Kidney (tissue), 13 donors: ENCODE measurements at regions not wholly inside any gene's neighbourhood (a gene's known extent, or its start where the extent isn't known, plus 50 kb on each side); places are given as distances from the start of the nearest gene placed in this dataset.

Source experiments
- DNase-seq, 5 donors: peaks; one replicate each; pipeline ENCODE4 v3.0.0-alpha.2; 2013 to 2020
- FAIRE-seq: peaks from 2 replicates; lab custom pipeline; 2012; peaks lifted over from hg19 to GRCh38; lab: Jason Lieb, UNC
- H3K27ac ChIP-seq, 2 donors: one replicate each; pipeline ENCODE4 v1.7.0; 2013; ENCODE audit warnings: low read depth in 2 of 2, low read length in 2 of 2, inconsistent platforms in 1 of 2
- H3K27me3 ChIP-seq: one replicate; pipeline ENCODE4 v1.7.1; 2013; ENCODE audit warnings: low read length, inconsistent platforms; ENCODE audit not compliant: control insufficient read depth, insufficient read depth
- H3K36me3 ChIP-seq, 3 donors: one replicate each; pipeline versions ENCODE4 v1.7.0 to v1.7.1; 2013; ENCODE audit warnings: low read length in 3 of 3, control low read depth in 1 of 3, inconsistent platforms in 1 of 3; ENCODE audit not compliant: insufficient read depth in 3 of 3, control insufficient read depth in 2 of 3
- H3K4me1 ChIP-seq, 3 donors: one replicate each; pipeline versions ENCODE4 v1.7.0 to v1.7.1; 2013; ENCODE audit warnings: low read length in 3 of 3, inconsistent platforms in 1 of 3, low read depth in 1 of 3; ENCODE audit not compliant: control insufficient read depth in 2 of 3, insufficient read depth in 2 of 3
- H3K4me3 ChIP-seq, 3 donors: one replicate each; pipeline versions ENCODE4 v1.7.0 to v1.8.1; 2013; ENCODE audit warnings: low read length in 3 of 3, control low read depth in 1 of 3, inconsistent platforms in 1 of 3
- H3K9ac ChIP-seq, 3 donors: one replicate each; pipeline versions ENCODE4 v1.7.0 to v1.7.1; 2013; ENCODE audit warnings: low read length in 3 of 3, control low read depth in 1 of 3, inconsistent platforms in 1 of 3
- H3K9me3 ChIP-seq, 3 donors: one replicate each; pipeline versions ENCODE4 v1.7.0 to v1.7.1; 2013; ENCODE audit warnings: low read length in 3 of 3, control low read depth in 1 of 3, inconsistent platforms in 1 of 3; ENCODE audit not compliant: control insufficient read depth in 2 of 3, insufficient read depth in 1 of 3
- intact Hi-C: fragments of 100-400 bp; cut with DNase I; formaldehyde crosslinking; loops from one replicate; pipeline ENCODE4 v1.11.1; 2022
- TF ChIP-seq, protein P1 (sequence below): IDR thresholded peaks from 3 replicates; pipeline ENCODE4 v1.5.1; 2012; ENCODE audit warnings: mild to moderate bottlenecking, moderate library complexity, borderline replicate concordance; ENCODE audit not compliant: insufficient read depth; ENCODE audit errors: extremely low read depth
- donor health status: control.
- donor health status: control.
- donor health status: control.
- donor health status: control.
- donor health status: control.
- donor health status: DM: yes; HTN: yes; CAD: no.
- donor health status: Normal renal cell carcinoma (clear cell type).

DNA sequence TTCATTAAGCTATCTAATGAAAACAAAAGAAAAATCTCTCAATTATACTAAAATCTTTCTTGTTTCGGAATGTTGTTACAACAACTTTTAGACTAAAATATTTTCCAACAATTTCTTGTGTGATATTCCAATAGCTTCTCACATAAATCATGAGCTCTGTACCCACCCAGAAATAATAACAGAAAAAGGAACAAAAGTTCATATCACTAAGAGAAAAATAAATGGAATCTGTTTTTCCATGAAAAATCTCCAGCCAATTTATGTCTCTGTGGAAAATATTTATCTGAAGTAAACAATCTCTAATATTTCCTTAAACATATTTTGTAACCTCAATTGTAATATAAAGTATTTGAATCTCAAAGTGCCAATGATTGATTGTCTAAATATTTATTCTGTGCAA lies 628.6 kb upstream of the ANKRD30A start:
- Histone ChIP-seq H3K36me3 (no peaks in the 10 kb centered on the region), H3K4me1 (no peaks in the 10 kb centered on the region), H3K4me3 (no peak overlapping the region)

DNA sequence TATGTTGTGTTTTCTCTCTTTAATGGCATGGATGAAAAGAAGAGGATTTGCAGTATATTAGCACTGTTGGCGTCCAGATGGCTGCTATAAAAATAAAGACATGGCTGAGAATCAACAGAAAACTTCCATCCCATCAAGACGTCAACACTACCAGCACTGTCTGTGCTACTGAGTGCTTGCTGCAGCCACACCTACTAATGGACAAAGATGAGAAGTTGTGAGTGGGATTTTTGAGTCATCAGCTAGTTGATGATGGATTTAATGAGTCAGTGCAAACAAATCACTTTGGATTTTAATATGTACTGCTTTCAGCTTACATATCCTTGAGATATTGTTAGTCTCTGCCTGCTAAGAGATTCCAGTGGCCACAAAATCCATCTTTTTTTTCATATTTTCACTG lies 631.0 kb upstream of the ANKRD30A start:
- Histone ChIP-seq H3K9me3 (no peaks in the 10 kb centered on the region), H3K4me3 (no peak overlapping the region), H3K27me3 (no peaks in the 10 kb centered on the region), H3K9ac (no peak overlapping the region), H3K4me1 (no peaks in the 10 kb centered on the region), H3K27ac (no peak overlapping the region), H3K36me3 (no peaks in the 10 kb centered on the region)
- FAIRE-seq (no peak), DNase-seq (no peak)
- intact Hi-C loops = no loop called here
- TF ChIP-seq, protein P1, sequence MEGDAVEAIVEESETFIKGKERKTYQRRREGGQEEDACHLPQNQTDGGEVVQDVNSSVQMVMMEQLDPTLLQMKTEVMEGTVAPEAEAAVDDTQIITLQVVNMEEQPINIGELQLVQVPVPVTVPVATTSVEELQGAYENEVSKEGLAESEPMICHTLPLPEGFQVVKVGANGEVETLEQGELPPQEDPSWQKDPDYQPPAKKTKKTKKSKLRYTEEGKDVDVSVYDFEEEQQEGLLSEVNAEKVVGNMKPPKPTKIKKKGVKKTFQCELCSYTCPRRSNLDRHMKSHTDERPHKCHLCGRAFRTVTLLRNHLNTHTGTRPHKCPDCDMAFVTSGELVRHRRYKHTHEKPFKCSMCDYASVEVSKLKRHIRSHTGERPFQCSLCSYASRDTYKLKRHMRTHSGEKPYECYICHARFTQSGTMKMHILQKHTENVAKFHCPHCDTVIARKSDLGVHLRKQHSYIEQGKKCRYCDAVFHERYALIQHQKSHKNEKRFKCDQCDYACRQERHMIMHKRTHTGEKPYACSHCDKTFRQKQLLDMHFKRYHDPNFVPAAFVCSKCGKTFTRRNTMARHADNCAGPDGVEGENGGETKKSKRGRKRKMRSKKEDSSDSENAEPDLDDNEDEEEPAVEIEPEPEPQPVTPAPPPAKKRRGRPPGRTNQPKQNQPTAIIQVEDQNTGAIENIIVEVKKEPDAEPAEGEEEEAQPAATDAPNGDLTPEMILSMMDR = no peak

More for the DNA sequence above, 628.6 kb upstream of the ANKRD30A start:
- intact Hi-C loops = no loop called here
- no peak overlapping the region for H3K9ac ChIP-seq
- H3K27me3 ChIP-seq = no peaks in the 10 kb centered on the region
- FAIRE-seq (no peak), DNase-seq (no peak)
- no peaks in the 10 kb centered on the region for H3K9me3 ChIP-seq
- no peak overlapping the region for H3K27ac ChIP-seq
- TF ChIP-seq, protein P1 = no peak

DNA sequence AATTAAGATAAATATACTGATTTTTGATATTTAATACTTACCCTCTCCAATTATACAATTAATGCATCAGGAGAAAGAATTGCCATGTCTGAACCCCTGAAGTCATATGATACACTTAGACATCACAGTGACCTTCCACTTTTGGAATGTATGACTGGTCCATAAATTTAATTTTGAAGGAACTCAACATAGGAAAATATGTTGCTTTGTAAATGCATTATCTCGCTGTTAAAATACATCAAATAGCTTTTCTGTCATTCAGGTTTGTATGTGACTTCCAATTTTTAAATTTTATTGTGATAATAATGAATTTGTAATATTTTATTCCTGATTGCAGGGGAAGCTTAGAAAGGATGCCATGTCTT lies 631.9 kb upstream of the ANKRD30A start:
- no peak for DNase-seq
- TF ChIP-seq, protein P1 = no peak
- no peak for FAIRE-seq
- Histone ChIP-seq H3K4me3 (no peak overlapping the region), H3K9ac (no peak overlapping the region), H3K9me3 (no peaks in the 10 kb centered on the region), H3K27me3 (no peaks in the 10 kb centered on the region), H3K4me1 (no peaks in the 10 kb centered on the region), H3K36me3 (no peaks in the 10 kb centered on the region), H3K27ac (no peak overlapping the region)
- intact Hi-C loops = no loop called here
